HG02623 (cell line): ENCODE measurements at regions not wholly inside any gene's neighbourhood (a gene's known extent, or its start where the extent isn't known, plus 50 kb on each side); places are given as distances from the start of the nearest gene placed in this dataset.
"Not testable (repeated sequence)": the region's sequence is repeated elsewhere in the genome, so short reads cannot be mapped to it uniquely, and the experiment has no call there.

Experiments used
- ATAC-seq: cut with Tn5 transposase; IDR thresholded peaks from one replicate; pipeline ENCODE4 v1.9.1; 2021; ENCODE audit warnings: moderate library complexity; ENCODE audit not compliant: unreplicated experiment

DNA sequence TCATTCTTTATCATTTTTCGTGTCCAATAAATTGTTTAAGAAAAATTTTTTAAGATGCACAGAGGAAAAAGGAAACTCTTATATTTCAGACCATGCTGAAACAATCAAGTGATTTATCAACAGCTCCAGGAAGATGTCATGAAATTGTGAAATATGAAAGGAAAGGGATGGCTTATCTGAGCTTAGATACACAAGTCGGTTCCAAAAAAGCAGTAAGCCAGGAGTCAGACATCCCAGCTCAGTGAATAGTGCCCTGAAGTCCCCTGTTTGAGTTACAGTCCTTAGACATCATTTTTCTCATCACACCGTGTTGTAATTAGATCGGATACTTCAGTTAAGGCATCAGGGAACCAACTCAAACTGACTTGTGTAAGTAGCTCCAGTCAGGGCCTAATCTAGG is 91.0 kb upstream of the SSTR4 start:
- no peak for ATAC-seq

DNA sequence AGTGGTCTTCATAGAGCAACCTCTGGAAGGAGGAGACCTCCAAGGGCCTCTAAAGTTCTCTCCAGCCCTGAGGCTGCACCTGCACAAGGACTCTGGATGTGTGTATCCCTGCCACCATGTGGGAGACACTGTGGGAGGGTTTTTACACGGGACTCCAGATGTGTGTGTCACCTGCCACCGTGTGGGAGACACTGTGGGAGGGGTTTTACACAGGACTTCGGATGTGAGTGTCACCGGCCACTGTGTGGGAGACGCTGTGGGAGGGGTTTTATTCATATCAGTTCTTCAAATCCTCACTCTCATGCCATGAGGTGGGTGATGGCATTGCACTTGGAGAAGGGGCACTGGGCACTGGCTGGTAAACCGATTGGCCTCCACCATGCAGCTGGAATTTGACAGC is 90.2 kb upstream of the SSTR4 start:
- ATAC-seq, result no peak

DNA sequence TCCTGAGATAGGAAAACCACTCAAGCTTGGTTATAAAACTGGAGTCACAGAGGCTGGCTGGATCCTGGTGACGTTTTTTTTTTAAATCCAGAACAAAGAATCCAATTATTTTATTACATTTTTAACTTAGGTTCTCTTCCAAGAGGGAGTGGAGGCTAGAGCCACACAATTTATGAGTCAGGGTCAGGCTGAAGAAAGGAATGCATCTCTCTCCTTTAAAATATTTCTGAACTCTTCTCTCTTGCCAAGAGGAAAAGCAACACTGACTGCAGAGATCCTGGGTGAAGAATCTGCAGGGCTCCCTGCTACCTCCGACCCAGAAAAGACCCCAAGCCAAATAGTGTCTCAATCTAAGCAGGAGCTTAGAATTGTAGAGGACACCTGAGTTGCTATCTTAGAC is 88.5 kb upstream of the SSTR4 start:
- no peak for ATAC-seq

DNA sequence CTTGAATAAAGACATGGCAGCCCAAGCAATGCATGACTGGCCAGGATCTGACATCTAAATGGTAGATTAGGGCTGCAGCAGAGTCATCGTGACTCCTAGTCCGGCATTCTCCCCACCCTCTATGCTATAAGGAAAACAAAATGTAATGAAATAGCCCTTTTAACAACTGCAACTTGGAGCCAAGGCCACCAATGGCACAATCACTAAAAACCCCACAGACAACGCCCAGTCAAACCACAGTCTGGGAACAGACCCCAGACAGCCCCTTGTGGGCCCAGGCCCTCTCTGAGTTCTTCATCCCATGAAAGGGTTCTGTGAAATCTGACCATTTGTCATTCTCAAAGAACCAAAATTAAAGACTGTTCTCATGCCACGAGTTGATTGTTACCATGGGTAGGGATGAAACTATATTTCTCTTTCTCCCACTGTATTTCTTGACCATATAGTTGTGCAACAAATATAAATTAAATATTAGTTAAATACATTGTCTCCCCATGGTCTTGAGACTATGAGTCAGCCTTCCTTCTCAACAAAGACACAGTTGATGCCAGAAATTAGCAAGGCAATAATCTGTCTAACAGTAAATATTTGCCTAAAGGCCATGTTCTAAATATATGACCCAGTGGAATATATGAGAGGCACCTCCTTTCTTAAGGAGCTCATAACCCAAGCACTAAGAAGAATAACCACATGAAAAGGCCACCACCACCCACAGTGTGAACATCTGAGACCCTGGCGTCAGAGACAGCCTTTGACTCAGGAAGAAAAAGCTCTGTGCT is 85.6 kb upstream of the SSTR4 start:
- no peak for ATAC-seq

DNA sequence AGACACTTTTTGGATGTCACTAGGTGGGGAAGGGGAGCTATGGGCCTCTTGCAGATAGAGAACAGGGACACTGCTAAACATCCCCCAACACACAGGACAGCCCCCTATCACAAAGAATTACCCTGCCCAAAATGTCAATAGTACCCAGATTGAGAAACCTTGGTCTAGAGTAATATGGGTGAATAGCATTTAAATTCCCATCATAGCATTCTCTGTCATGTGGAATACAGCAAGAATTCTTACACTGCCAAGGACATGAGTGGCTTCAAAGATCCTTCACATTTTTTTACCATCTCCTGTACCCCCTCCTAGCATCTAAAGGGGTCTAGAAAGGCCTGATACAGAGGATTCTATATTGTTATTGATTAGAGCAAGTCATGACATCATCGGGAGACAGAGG is 83.1 kb upstream of the SSTR4 start:
- ATAC-seq, result no peak

DNA sequence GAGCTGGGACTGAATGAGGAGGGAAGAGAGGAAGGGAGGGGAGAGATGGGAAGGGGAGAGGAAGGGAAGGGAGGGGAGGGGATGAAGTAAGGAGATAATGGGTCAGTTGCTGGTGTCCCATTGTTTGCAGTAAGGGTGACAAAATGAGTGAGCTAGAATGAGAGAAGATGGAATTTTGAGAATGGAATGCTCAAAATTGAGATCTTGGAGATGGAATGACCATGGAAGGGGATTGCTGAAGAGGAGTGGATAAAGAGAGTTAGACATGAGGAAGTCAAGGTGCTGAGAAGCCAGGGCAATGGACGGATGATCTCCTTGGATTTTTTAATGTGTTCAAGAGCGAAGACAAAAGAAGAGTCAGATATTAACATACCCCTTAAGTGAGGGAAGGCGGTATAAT is 80.5 kb upstream of the SSTR4 start:
- no peak for ATAC-seq

DNA sequence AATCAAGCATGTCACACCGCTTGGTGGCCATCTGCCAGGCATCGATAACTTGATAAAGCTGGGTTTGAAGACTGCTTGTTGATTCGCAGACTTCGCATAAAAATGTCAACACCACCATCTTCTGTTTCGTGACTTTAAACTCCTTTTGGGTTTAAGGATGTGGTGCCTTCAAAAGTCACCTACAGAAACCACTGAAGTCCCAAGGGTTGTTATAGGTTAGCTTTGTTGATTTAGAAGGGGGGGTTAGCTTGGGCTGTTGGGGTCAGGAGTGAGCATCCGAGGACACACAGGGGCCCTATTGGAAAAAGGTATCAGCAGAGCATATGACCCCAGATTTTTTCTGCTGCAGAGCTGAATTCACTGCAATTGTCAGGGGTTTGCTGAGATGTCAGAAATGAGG is 76.7 kb upstream of the SSTR4 start:
- ATAC-seq, result no peak

DNA sequence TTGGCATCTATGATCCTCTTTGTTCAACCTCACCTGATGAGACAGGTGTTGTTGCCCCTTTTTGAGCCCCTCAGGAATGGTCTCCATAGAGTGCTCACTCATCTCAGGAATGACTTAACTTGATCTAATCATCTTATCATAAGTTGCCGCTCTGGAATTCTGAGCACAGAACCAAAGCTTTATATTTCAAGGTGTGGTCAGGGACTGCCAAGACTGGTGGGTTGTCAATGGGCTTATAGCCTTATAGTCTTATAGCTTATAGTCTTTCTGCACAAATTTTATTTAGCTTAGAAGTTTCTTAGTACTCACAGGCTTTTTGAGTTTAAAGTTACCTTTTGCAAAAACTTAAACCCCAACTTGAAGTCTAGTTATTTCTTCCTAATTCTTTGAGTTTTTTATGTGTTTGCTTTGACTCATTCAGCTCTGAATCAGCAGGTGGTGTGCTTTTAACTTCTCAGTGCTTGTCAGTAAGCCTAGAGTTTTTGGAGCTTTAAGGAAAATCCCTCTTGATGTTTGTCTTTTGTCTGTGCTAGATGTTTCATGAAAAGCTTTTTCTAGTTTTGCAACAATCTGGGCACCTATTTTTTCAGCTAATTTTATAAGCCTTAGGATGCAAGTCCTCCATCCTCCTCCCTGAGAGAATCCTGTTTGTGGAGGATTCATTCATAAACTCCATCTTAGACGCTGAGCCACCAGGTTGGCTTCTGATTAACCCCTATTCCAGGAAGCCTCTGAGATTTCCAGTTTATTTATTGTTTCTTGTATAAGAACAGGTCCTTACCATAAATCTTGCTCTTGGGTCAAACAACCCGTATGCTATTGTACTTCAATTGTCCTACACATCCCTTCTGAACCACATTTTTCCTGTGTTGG is 72.3 kb upstream of the SSTR4 start:
- no peak for ATAC-seq

DNA sequence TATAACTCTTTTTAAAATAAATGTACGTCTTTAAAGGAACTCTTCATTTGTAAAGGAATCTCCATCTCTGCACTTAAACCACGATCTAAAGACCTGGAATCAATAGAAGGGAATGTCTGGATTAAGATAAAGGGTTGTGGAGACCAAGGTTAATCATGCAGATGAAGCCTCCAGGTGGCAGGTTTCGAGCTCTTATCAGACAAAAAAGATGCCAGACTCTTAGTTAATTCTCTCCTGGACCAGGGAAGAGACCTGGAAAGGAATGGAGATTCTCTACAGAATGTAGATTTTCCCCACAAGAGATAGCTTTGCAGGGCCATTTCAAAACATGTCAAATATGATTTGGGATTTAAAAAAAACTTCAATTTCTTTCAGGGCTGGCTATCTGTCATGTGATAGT is 71.5 kb upstream of the SSTR4 start:
- ATAC-seq, result no peak

DNA sequence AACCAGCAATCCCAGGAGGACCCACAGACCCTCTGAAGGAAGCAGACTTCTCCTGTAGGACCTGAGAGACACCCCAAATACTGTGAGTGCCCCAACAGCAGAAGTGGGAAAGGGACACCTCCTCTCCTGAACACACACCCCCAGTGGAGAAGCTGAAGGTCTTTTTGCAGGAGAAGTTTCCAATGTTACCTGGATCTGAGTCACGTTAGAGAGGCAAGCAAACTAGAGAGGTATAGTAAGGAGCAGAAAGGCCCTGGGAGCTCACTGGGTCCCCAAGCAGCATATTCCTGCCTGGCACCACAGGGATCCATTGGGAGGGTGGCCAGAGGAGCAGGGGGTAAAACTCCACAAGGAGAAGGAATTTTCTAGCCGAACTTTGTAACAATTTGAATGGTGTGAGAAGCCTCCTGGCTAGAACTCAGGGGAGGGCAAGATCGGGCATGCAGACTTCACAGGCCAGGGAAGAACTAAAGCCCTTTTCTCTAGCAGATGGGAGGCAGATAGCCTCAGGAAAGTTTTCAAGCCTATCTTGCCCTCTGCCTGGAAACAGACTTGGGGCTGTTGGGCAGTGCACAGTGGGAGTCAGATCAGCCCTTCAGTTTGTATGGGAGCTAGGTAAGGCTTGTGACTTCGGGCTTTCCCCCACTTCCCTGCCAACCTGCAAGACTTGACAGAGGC is 68.2 kb upstream of the SSTR4 start:
- ATAC-seq, result no peak

DNA sequence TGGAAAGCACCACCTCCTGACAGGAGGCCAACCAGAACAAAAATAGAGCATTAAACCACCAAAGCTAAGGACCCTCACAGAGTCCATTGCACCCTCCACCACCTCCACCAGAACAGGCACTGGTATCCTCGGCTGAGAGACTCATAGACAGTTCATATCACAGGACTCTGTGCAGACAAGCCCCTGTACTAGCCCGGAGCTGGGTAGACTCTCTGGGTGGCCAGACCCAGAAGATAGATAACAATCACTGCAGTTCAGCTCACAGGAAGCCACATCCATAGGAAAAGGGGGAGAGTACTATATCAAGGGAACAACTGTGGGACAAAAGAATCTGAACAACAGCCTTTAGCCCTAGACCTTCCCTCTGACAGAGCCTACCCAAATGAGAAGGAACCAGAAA is 67.4 kb upstream of the SSTR4 start:
- not testable (repeated sequence) for ATAC-seq

DNA sequence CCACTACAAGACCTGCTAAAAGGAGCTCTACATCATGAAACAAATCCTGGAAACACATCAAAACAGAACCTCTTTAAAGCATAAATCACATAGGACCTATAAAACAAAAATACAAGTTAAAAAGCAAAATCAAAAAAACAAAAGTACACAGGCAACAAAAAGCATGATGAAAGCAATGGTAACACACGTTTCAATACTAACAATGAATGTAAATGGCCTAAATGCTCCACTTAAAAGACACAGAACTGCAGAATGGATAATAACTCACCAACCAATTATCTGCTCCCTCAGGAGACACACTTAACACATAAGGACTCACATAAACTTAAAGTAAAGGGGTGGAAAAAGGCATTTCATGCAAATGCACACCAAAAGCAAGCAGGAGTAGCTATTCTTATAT is 66.1 kb upstream of the SSTR4 start:
- ATAC-seq, result not testable (repeated sequence)

DNA sequence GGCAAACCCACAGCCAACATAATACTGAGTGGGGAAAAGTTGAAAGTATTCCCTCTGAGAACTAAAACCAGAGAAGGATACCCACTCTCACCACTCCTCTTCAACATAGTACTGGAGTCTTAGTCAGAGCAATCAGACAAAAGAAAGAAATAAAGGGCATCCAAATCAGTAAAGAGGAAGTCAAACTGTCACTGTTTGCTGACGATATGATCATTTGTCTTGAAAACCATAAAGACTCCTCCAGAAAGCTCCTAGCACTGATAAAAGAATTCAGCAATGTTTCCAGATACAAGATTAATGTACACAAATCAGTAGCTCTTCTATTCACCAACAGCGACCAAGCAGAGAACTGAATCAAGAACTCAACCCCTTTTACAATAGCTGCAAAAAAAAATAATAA is 64.0 kb upstream of the SSTR4 start:
- ATAC-seq, result not testable (repeated sequence)

DNA sequence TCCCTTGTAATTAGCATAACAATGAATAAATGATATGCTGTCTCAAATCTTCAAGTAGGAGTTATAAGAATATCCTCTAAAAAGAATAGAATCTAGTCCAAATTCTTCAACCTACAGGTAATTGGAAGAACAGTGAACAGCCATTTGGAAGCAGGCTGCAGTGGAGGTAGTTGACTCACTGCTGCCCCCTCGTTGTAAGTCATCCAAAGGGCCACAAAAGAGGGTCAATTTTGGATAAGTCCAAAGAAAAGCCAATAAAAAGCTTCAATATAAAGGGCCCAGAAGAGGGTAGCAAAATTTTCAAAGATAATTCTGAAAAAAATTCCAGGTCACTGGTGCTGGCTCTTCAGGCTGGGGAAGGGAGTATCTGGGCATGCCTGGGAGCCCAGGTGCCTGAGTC is 60.8 kb upstream of the SSTR4 start:
- ATAC-seq, result no peak

DNA sequence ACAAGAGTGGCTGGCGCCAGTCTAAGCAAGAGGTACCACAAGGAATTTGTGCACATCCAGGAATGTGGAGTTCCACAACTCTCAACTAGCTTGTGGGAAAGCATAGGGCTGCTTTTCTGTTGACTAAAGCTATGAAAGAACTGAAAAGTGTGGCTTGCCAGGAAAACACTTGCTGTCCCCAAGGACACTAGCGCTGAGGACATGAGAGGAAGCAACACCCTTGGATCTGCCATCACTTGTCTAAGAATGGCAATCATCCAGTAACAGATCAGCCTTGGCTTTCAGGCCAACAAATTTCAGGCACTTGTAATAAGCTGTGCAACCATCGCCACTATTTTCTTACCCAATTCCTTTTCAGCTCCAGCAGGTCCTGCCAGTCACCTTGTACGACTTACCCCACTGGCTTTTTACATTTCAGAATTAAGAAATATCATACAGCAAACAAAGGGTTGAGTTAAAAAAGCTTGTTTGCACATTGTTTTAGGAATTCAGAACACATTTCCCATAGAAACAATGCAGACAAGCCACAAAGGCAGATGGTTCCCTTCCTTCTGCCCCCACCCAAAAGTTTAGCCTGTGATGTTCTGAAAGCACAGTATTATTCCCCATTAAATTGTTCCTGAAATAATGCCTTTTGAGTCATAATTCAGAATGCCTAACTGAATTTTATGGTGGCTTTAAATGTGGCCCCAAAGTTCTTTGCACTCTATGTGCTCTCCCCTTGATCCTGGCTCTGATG is 57.9 kb upstream of the SSTR4 start:
- ATAC-seq, result no peak

DNA sequence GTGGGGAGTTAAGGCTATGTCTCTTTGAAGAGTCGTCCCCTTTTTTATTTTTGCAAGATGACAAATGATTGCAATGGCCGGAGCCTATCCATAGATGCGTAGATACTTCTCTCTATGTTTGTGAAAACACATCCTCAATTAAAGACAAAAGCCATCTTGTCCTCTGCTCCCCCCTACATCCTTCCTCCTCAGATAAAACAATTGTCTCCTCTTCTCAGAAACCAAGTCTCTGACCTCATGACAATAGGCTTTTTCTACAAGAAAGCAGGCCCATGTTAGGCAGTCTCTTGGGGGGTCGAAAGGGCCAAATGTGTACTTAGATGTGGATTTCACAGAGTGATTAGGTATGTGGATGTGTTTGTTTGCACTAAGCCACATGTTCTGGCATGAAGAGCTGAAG is 51.1 kb upstream of the SSTR4 start:
- ATAC-seq, result no peak

DNA sequence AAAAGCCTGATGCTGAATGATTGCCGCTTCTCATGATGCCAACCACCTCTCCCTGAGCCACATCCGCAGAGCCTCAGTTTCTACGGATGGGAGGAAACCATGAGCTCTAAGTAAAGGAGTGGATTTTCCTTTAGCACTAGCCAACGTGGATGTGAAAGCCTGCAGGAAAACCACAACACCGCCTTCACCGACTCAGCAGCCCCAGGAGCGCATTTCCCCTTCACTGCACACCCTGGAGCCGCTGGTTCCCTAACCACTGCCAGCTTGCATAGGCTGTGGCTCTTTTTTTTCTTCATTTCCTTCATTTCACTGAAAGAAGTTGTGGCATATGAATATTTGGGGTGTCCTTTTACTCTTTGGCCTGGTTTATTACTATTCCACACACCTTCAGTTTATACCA is 50.5 kb upstream of the SSTR4 start:
- ATAC-seq, result no peak

DNA sequence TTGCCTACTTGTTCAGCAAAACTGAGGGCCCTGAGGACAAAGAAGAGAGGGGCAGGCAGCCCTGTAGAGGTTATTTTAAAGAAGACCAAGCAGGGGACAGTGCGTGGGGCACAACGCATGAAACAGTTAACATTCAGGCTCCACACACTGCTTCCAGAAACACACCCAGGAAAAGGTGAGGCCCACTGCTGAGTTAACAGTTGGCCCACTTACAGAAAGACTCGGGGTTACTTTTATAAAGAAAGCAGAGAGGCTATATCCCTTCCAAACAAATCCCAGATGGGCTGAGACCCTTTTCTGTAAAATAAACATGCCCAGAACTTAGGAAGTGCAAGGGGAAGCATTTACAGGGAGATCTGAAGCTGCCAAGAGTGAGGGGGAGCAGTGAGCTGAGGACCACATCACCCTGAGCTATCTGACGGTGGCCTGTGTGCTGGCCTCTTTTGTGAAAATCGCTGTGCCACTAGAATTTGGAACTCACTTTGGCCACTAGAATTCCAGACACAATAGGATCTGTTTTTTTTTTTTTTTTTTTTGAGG is 49.8 kb upstream of the SSTR4 start:
- no peak for ATAC-seq
